ENCODE measurements at regions not wholly inside any gene's neighbourhood (a gene's known extent, or its start where the extent isn't known, plus 50 kb on each side); places are given as distances from the start of the nearest gene placed in this dataset.
"Not testable (repeated sequence)": the region's sequence is repeated elsewhere in the genome, so short reads cannot be mapped to it uniquely, and the experiment has no call there.

- intact Hi-C loops (cut with DNase I); DNase-seq: not testable (repeated sequence)
- ATAC-seq (ENCODE audit: poor library complexity): peak; percentile 0
These were observed 56.2 kb downstream of the SPATA31A6 start for GRCh38 chr9:42239445-42240260.

- DNase-seq; intact Hi-C loops (cut with DNase I): not testable (repeated sequence)
- ATAC-seq (ENCODE audit: poor library complexity): peak; percentile 6
These were observed 56.8 kb downstream of the SPATA31A6 start for GRCh38 chr9:42240261-42240579.

- ATAC-seq (ENCODE audit: poor library complexity); DNase-seq; intact Hi-C loops (cut with DNase I): not testable (repeated sequence)
These were observed 59.8 kb downstream of the SPATA31A6 start for GRCh38 chr9:42243211-42243610.

DNA sequence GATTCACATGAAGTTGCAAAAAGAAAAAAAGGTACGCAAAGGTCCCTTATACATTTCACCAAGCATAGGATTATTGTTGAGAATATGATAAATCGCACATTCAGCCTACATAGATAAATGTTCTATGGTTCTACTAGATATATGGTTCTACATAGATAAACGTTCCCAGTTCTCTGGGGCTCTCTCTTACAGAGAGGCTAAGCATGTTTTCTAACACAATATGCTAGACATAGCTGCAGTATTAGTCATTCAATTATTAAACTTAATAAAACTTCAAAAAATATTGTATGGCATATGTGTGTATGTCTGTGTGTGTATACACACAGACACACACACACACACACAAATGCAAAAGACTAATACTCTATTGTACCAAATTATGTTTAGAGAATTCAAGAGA is 60.4 kb downstream of the SPATA31A6 start:
- intact Hi-C loops (cut with DNase I); DNase-seq; ATAC-seq (ENCODE audit: poor library complexity): not testable (repeated sequence)

GRCh38 chr9:42268729-42269128 is 85.3 kb downstream of the SPATA31A6 start:
- ATAC-seq (ENCODE audit: poor library complexity); intact Hi-C loops (cut with DNase I); DNase-seq: not testable (repeated sequence)

GRCh38 chr9:42269171-42269570 is 85.7 kb downstream of the SPATA31A6 start:
- DNase-seq; intact Hi-C loops (cut with DNase I); ATAC-seq (ENCODE audit: poor library complexity): not testable (repeated sequence)

GRCh38 chr9:42273191-42273590 is 89.7 kb downstream of the SPATA31A6 start:
- ATAC-seq (ENCODE audit: poor library complexity); DNase-seq; intact Hi-C loops (cut with DNase I): not testable (repeated sequence)

GRCh38 chr9:42275141-42275540 is 91.7 kb downstream of the SPATA31A6 start:
- intact Hi-C loops (cut with DNase I): no loop called here
- no peak for ATAC-seq (ENCODE audit: poor library complexity)

DNA sequence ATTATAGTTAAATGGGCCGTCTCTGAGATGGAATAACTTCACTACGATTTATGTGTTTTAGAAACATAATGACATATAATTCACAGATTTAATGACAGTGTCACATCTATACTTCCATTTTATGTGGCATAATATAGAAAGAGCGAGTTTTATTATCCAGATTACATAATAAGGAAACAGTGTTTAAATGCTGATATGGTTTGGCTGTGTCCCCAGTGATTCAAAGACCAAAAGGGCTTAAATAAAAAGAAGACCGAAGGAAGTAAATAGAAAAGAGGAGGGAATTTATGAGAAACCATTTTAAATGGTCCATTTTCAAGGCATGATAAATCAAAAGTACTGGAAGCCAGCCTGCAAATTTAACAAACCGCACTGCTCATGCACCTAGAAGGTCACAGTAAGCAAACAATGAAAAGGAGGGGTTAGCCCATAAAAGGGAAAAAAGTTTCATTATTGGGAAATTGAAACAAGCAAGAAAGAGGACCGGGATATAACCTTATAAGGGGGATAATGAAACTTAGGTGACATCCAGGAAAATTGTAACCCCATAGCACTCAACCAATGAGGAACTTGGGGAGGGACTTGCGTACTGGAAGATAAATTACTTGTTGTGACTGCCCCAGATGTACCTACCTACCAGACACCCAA is 99.2 kb downstream of the SPATA31A6 start:
- intact Hi-C loops (cut with DNase I); DNase-seq; ATAC-seq (ENCODE audit: poor library complexity): not testable (repeated sequence)

More at GRCh38 chr9:42275141-42275540, 91.7 kb downstream of the SPATA31A6 start:
- DNase-seq: no peak

GRCh38 chr9:42283179-42283543 is 99.7 kb downstream of the SPATA31A6 start:
- ATAC-seq (ENCODE audit: poor library complexity); intact Hi-C loops (cut with DNase I); DNase-seq: not testable (repeated sequence)

DNA sequence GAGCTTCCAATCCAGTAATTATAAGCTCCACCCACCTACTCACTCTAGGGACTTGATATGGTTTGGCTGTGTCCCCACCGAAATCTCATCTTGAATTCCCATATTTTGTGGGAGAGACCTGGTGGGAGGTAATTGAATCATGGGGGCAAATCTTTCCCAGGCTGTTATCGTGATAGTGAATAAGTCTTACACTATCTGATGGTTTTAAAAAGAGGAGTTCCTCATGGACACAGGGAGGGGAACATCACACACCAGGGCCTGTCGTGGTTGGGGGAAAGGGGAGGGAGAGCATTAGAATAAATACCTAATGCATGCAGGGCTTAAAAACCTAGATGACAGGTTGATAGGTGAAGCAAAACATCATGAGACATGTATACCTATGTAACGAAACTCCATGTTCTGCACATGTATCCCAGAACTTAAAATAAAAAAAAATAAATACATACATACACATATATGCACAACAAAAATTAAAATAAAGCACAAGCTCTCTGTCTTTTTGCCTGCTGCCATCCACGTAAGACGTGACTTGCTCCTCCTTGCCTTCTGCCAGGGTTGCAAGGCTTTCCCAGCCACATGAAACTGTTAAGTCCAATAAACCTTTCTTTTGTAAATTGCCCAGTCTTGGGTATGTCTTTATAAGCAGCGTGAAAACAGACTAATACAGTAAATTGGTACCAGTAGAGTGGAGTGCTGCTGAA is 102.8 kb downstream of the SPATA31A6 start:
- ATAC-seq (ENCODE audit: poor library complexity); intact Hi-C loops (cut with DNase I); DNase-seq: not testable (repeated sequence)

DNA sequence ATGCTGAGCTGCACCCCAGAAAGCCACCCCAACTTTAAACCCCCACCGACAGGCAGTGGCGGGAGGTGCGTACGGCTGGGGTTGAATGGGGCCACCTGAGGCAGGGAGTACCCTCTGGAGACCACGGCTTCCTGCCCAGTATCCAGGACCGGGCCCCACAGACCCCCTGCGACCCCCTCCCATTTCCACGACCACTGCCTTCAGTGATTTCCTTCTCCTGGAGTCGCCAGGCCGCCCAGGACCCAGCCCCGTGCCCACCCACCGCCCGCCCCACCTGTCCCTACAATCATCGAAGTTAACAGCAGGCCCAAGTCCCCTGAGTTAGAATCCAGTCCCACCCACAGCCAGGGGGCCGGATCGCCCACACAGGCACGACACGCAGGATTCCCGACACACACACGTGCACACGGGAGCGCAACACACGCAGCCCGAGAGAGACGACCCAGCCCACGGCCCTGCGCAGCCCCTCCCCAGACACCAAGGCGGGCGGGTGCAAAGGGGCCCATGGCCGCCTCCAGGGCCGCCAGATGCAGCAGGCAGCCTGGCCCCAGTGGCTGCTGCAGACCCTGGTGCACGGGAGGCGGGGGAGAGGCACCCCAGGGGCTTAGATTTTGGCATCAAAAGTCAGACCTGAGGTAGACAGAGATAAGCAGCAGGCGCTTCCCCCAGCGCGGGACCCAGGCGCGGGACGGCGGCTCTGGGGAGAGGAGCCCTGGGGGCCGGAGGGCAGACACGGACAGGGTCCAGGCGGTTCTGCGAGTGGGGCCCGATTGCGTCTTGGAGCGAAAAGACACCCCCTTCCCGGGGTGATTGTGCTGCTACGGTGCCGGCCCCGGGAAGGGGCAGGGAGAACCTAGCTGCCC is 104.8 kb downstream of the SPATA31A6 start:
- DNase-seq: not testable (repeated sequence)

DNA sequence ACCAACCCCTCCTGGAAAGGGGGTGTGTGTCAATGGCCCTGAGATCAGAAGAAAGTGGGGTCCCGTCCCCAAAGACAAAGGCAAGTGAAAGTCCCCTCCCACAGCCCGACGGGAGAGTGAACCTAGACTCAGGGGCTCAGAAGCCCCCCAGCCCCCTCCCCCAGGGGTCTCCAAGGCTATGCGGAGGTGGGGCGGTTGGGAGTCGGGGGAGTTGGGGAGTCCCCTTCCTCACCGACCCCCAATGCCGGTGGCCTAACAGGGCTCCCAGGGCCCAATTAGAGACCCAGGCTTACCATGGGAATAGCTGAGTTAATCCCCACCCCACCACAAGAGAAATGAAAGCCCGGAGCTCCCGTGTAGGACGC is 105.4 kb downstream of the SPATA31A6 start:
- ATAC-seq (ENCODE audit: poor library complexity); intact Hi-C loops (cut with DNase I); DNase-seq: not testable (repeated sequence)

More for the DNA sequence above, 104.8 kb downstream of the SPATA31A6 start:
- intact Hi-C loops (cut with DNase I); ATAC-seq (ENCODE audit: poor library complexity): not testable (repeated sequence)

DNA sequence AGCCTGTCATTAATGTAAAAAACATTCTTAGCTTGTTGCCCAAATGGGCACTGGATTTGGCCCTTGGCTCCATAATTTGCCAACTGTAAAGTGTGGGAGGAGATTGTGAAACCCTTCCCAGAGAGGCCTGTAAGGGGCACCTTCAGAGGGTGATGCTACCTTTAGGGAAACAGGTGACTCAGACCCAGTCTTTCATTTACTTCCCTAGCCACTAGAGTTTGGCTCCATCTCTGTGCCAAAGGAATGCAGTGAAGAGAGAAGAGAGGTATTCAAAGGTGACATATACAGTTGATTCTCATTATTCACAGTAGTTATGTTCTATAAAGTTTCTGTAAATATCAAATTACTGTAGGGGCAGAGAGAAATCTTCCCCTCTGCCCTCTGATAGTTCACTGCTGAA is 116.7 kb downstream of the SPATA31A6 start:
- ATAC-seq (ENCODE audit: poor library complexity); DNase-seq; intact Hi-C loops (cut with DNase I): not testable (repeated sequence)

GRCh38 chr9:42306625-42307024 is 123.2 kb downstream of the SPATA31A6 start:
- DNase-seq; ATAC-seq (ENCODE audit: poor library complexity); intact Hi-C loops (cut with DNase I): not testable (repeated sequence)

GRCh38 chr9:42307449-42307848 is 124.0 kb downstream of the SPATA31A6 start:
- ATAC-seq (ENCODE audit: poor library complexity); intact Hi-C loops (cut with DNase I); DNase-seq: not testable (repeated sequence)

DNA sequence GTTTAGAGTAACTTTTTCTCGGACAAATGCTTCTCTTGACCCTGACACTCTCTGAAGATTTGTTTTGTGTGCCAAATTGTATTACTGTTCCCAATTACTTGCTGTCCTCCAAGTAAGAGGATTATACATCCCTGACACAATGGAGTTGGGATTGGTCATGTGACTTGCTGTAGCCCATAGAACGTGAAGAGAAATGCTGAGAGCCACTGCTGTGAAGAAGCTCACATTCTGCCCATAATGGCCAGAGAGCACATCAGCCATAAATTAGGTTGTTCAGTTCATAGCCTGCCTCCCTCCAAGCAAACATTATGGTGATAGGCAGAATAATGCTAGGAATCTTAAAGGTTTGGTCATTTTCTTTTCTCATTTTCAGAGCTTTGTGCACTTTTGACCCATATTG is 127.5 kb downstream of the SPATA31A6 start:
- DNase-seq; ATAC-seq (ENCODE audit: poor library complexity); intact Hi-C loops (cut with DNase I): not testable (repeated sequence)

- DNase-seq; intact Hi-C loops (cut with DNase I); ATAC-seq (ENCODE audit: poor library complexity): not testable (repeated sequence)
These were observed 132.6 kb downstream of the SPATA31A6 start for GRCh38 chr9:42316026-42316425.
